Parathyroid adenoma (tissue), 2 donors: ENCODE measurements at regions not wholly inside any gene's neighbourhood (a gene's known extent, or its start where the extent isn't known, plus 50 kb on each side); places are given as distances from the start of the nearest gene placed in this dataset.

ENCODE experiments used
- H2AFZ ChIP-seq: fragments of 300-600 bp; sonication (generic); one replicate; pipeline ENCODE4 v1.7.0; 2017; ENCODE audit warnings: antibody characterized with exemption, mild to moderate bottlenecking
- H3K27ac ChIP-seq: fragments of 300-600 bp; sonication (generic); one replicate; pipeline ENCODE4 v1.7.0; 2017
- H3K27me3 ChIP-seq: fragments of 300-600 bp; sonication (generic); one replicate; pipeline ENCODE4 v1.7.0; 2017; ENCODE audit warnings: low read length; ENCODE audit not compliant: control insufficient read depth, insufficient read depth
- H3K36me3 ChIP-seq: fragments of 300-600 bp; sonication (generic); one replicate; pipeline ENCODE4 v1.7.0; 2017; ENCODE audit warnings: low read length; ENCODE audit not compliant: control insufficient read depth, insufficient read depth
- H3K4me1 ChIP-seq: fragments of 300-600 bp; sonication (generic); one replicate; pipeline ENCODE4 v1.7.0; 2017; ENCODE audit warnings: control low read depth
- H3K4me2 ChIP-seq: fragments of 300-600 bp; sonication (generic); one replicate; pipeline ENCODE4 v1.7.0; 2017; ENCODE audit warnings: low read length
- H3K4me3 ChIP-seq: fragments of 300-600 bp; sonication (generic); one replicate; pipeline ENCODE4 v1.7.0; 2017; ENCODE audit warnings: low read depth, low read length
- H3K79me2 ChIP-seq: fragments of 300-600 bp; sonication (generic); one replicate; pipeline ENCODE4 v1.7.0; 2017; ENCODE audit warnings: control low read depth
- H3K9ac ChIP-seq: fragments of 300-600 bp; sonication (generic); one replicate; pipeline ENCODE4 v1.7.0; 2017; ENCODE audit warnings: mild to moderate bottlenecking
- H3K9me3 ChIP-seq: fragments of 300-600 bp; sonication (generic); one replicate; pipeline ENCODE4 v1.7.0; 2017; ENCODE audit warnings: low read length; ENCODE audit not compliant: control insufficient read depth
- TF ChIP-seq, protein P1 (sequence below): fragments of 300-600 bp; sonication (generic); IDR thresholded peaks from one replicate; pipeline ENCODE4 v1.7.0; 2017; ENCODE audit warnings: antibody characterized with exemption, mild to moderate bottlenecking
- donor health status: primary hyperparathyroidism.

- no peak overlapping the region for H2AFZ ChIP-seq
- H3K27me3 ChIP-seq = no peaks in the 10 kb centered on the region
- no peak overlapping the region for H3K4me2 ChIP-seq
- TF ChIP-seq, protein P1, sequence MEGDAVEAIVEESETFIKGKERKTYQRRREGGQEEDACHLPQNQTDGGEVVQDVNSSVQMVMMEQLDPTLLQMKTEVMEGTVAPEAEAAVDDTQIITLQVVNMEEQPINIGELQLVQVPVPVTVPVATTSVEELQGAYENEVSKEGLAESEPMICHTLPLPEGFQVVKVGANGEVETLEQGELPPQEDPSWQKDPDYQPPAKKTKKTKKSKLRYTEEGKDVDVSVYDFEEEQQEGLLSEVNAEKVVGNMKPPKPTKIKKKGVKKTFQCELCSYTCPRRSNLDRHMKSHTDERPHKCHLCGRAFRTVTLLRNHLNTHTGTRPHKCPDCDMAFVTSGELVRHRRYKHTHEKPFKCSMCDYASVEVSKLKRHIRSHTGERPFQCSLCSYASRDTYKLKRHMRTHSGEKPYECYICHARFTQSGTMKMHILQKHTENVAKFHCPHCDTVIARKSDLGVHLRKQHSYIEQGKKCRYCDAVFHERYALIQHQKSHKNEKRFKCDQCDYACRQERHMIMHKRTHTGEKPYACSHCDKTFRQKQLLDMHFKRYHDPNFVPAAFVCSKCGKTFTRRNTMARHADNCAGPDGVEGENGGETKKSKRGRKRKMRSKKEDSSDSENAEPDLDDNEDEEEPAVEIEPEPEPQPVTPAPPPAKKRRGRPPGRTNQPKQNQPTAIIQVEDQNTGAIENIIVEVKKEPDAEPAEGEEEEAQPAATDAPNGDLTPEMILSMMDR = no peak
- H3K9ac ChIP-seq = no peak overlapping the region
- no peaks in the 10 kb centered on the region for H3K9me3 ChIP-seq
- H3K36me3 ChIP-seq = no peaks in the 10 kb centered on the region
- no peaks in the 10 kb centered on the region for H3K4me1 ChIP-seq
- H3K27ac ChIP-seq = no peak overlapping the region
- H3K79me2 ChIP-seq = no peaks in the 10 kb centered on the region
- no peak overlapping the region for H3K4me3 ChIP-seq
These were observed 533.5 kb downstream of the LTN1 start for GRCh38 chr21:28459193-28459592.

DNA sequence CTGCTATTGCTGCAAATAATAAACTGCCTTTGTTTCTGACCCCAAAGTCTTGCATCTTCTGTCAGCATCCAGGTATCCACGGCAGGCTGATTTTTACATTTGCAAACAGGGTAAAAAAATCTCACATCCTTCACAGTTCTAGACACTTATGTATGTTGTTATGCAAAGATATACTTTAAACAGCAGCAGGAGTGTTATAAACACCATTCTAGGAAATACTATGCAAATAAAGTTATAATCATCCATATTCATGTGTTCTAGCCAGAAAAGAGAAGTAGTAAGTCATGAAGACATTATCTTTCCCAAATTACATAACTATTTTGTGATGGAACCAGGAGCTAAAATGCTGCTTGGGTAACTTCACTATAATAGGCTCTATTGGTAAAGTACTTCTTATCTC is 534.2 kb downstream of the LTN1 start:
- Histone ChIP-seq H3K79me2 (no peaks in the 10 kb centered on the region), H3K9ac (no peak overlapping the region), H3K4me2 (no peak overlapping the region), H3K4me3 (no peak overlapping the region), H3K27ac (no peak overlapping the region), H3K36me3 (no peaks in the 10 kb centered on the region), H2AFZ (no peak overlapping the region), H3K4me1 (no peaks in the 10 kb centered on the region), H3K9me3 (no peaks in the 10 kb centered on the region), H3K27me3 (no peaks in the 10 kb centered on the region)
- TF ChIP-seq, protein P1 = no peak

DNA sequence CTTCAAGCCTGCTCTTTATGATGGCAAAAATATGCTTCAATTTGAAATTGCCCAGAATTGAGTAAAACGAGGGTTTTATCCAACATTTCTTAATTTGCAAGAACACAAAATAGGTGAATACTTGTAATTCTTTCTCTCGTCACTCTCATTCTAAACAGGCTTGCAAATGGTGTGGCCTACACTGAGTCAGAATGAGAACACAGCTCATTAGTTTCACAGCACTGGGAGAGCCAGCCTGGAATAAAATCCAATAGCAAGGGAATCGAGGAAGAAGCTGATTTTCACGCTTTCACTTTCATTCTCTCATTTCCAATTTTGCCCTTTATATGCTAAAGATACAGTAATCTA is 537.5 kb downstream of the LTN1 start:
- Histone ChIP-seq H3K79me2 (no peaks in the 10 kb centered on the region), H3K9ac (no peak overlapping the region), H3K4me3 (no peak overlapping the region), H3K4me2 (no peak overlapping the region), H3K36me3 (no peaks in the 10 kb centered on the region), H3K27me3 (no peaks in the 10 kb centered on the region), H2AFZ (no peak overlapping the region), H3K27ac (no peak overlapping the region), H3K4me1 (no peaks in the 10 kb centered on the region), H3K9me3 (no peaks in the 10 kb centered on the region)
- TF ChIP-seq, protein P1 = no peak

GRCh38 chr21:28454564-28455252 is 538.0 kb downstream of the LTN1 start:
- Histone ChIP-seq H3K4me2 (no peak overlapping the region), H3K27me3 (no peaks in the 10 kb centered on the region), H3K9ac (no peak overlapping the region), H3K79me2 (no peaks in the 10 kb centered on the region), H3K4me1 (no peaks in the 10 kb centered on the region), H2AFZ (no peak overlapping the region), H3K36me3 (no peaks in the 10 kb centered on the region), H3K9me3 (no peaks in the 10 kb centered on the region), H3K27ac (no peak overlapping the region), H3K4me3 (no peak overlapping the region)
- TF ChIP-seq, protein P1 = no peak

GRCh38 chr21:28447462-28447861 is 545.2 kb downstream of the LTN1 start:
- no peak overlapping the region for H3K27ac ChIP-seq
- H2AFZ ChIP-seq = no peak overlapping the region
- H3K9ac ChIP-seq = no peak overlapping the region
- no peaks in the 10 kb centered on the region for H3K36me3 ChIP-seq
- H3K79me2 ChIP-seq = no peaks in the 10 kb centered on the region
- TF ChIP-seq, protein P1 = no peak
- H3K4me3 ChIP-seq = no peak overlapping the region
- H3K9me3 ChIP-seq = no peaks in the 10 kb centered on the region
- H3K4me2 ChIP-seq = no peak overlapping the region
- H3K4me1 ChIP-seq = no peaks in the 10 kb centered on the region
- no peaks in the 10 kb centered on the region for H3K27me3 ChIP-seq
